ENCODE measurements at regions not wholly inside any gene's neighbourhood (a gene's known extent, or its start where the extent isn't known, plus 50 kb on each side); places are given as distances from the start of the nearest gene placed in this dataset.

- H3K27ac ChIP-seq: peak overlapping the region in 4 of 10 donors; percentile 19 to 89 (median 57)
- no peak for TF ChIP-seq CTCF (IDR thresholded peaks at IDR 0.05)
- DNase-seq (no peak), ATAC-seq (peak in 1 of 8 donors; percentile 16)
- H3K27me3 ChIP-seq: no peaks in the 10 kb centered on the region
- intact Hi-C loops (cut with DNase I): no loop called here
- no peaks in the 10 kb centered on the region for H3K36me3 ChIP-seq
- H3K9me3 ChIP-seq: peaks cover 0 to 11% (median 0%) of the 10 kb centered on the region in 11 donors
- peaks cover 11 to 86% (median 38%) of the 10 kb centered on the region in 9 donors for H3K4me1 ChIP-seq
- 29 to 37% methylated on average over 4 of the region's 4 CpGs for WGBS, 2 donors
- H3K4me3 ChIP-seq: no peak overlapping the region
Measured at GRCh38 chr14:75339059-75339458, 60.4 kb downstream of the FOS start.

- no peak for TF ChIP-seq CTCF (IDR thresholded peaks at IDR 0.05)
- DNase-seq (peak; percentile 82 to 95), ATAC-seq (peak; percentile 81 to 98 (median 96))
- Histone ChIP-seq H3K4me1 (peaks cover 11 to 76% (median 38%) of the 10 kb centered on the region in 9 donors), H3K27ac (peak overlapping the region; percentile 72 to 91 (median 84)), H3K9me3 (peaks cover 0 to 15% (median 0%) of the 10 kb centered on the region in 11 donors), H3K27me3 (no peaks in the 10 kb centered on the region), H3K36me3 (no peaks in the 10 kb centered on the region), H3K4me3 (no peak overlapping the region)
- WGBS, 2 donors: 4 to 7% methylated on average over 8 of the region's 8 CpGs
- intact Hi-C loops (cut with DNase I): loop anchor here in 3 of 10 donors (1.0 to 5.0 kb wide), 4 partner anchors 30 to 86 kb away; partner anchors contain the start of gene JDP2 (in 1 of the 3)
Measured at GRCh38 chr14:75340921-75341320, 62.3 kb downstream of the FOS start.

- Histone ChIP-seq H3K27ac (peak overlapping the region; percentile 69 to 91 (median 84)), H3K9me3 (peaks cover 0 to 17% (median 0%) of the 10 kb centered on the region in 11 donors), H3K4me1 (peaks cover 11 to 74% (median 38%) of the 10 kb centered on the region in 9 donors), H3K4me3 (no peak overlapping the region), H3K36me3 (no peaks in the 10 kb centered on the region), H3K27me3 (no peaks in the 10 kb centered on the region)
- TF ChIP-seq CTCF (IDR thresholded peaks at IDR 0.05): no peak
- ATAC-seq (peak; percentile 7 to 42 (median 32)), DNase-seq (no peak)
- intact Hi-C loops (cut with DNase I): loop anchor here in 3 of 10 donors (1.0 to 5.0 kb wide), 4 partner anchors 31 to 86 kb away; partner anchors contain the start of gene JDP2 (in 1 of the 3)
Measured at GRCh38 chr14:75341620-75342019, 63.0 kb downstream of the FOS start.

DNA sequence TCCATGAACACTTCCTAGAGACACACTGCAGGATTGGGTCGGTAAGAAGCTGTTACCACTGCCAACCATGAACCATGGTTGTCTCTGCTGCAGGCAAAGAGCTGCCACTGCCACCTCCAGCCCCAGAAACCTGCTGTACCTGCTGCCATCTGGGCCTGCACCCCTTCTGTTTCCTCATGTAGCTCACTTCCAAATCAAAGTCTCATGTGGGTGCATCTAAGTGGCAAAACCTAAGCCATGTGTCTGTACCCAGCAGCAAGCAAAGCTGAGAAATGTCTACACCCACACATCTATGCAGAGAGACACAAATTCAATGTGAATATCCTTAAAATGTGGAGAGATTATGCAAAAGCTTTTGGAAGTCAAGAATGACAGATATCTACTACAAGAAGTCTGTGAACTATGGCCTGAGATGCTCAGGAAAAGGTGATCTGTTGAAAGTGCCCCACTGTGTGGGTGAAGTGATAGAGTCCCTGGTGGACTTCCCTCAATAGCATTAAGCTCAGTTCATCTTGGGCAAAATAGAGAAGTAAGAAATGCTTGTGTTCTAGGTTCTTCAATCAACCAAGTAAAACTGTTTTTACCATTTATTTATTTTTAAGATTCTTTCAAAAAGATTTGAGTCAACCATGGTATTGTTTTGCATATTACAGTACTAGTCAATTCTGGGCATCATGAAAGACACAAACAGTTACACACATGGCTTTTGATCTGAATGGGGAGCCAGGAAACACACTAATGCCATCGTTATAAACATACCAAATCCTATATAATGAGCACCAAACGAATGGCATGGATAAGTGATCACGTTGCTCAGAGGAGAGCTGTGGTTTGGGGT is 64.4 kb downstream of the FOS start:
- Histone ChIP-seq H3K27ac (peak overlapping the region in 1 of 10 donors; percentile 91), H3K9me3 (peaks cover 0 to 8% (median 0%) of the 10 kb centered on the region in 11 donors), H3K27me3 (no peaks in the 10 kb centered on the region), H3K4me3 (no peak overlapping the region), H3K36me3 (no peaks in the 10 kb centered on the region), H3K4me1 (peaks cover 11 to 69% (median 38%) of the 10 kb centered on the region in 9 donors)
- intact Hi-C loops (cut with DNase I): loop anchor here in 1 of 10 donors (5.0 kb wide), 1 partner anchor 84 kb away; the partner anchor contains the start of gene JDP2
- no peak for ATAC-seq
- TF ChIP-seq CTCF (IDR thresholded peaks at IDR 0.05): no peak
- DNase-seq: no peak
- 66 to 94% methylated on average over 4 of the region's 4 CpGs for WGBS, 2 donors
